H9 (cell line): ENCODE measurements at regions not wholly inside any gene's neighbourhood (a gene's known extent, or its start where the extent isn't known, plus 50 kb on each side); places are given as distances from the start of the nearest gene placed in this dataset.

Source experiments
- DNase-seq: peaks from one replicate; pipeline ENCODE4 v3.0.0-alpha.2; 2017
- H2AFZ ChIP-seq: one replicate; pipeline ENCODE4 v1.6.1; 2013; ENCODE audit warnings: mild to moderate bottlenecking, low read length, control low read depth, moderate library complexity
- H2AK5ac ChIP-seq: 2 replicates; pipeline ENCODE4 v1.6.1; 2013; ENCODE audit warnings: low read length, control low read depth, mixed read lengths; ENCODE audit not compliant: insufficient read length
- H2BK120ac ChIP-seq: one replicate; pipeline ENCODE4 v1.6.1; 2013; ENCODE audit warnings: low read depth, mild to moderate bottlenecking, low read length, control low read depth, inconsistent platforms; ENCODE audit not compliant: poor library complexity, severe bottlenecking
- H2BK12ac ChIP-seq: 2 replicates; pipeline ENCODE4 v1.6.1; 2013; ENCODE audit warnings: low read length, control low read depth, mixed read lengths, low read depth; ENCODE audit not compliant: insufficient read length
- H2BK15ac ChIP-seq: 2 replicates; pipeline ENCODE4 v1.6.1; 2013; ENCODE audit warnings: low read depth, low read length, control low read depth
- H2BK20ac ChIP-seq: one replicate; pipeline ENCODE4 v1.6.1; 2013; ENCODE audit warnings: low read depth, mild to moderate bottlenecking, low read length, control low read depth, inconsistent platforms; ENCODE audit not compliant: poor library complexity, severe bottlenecking
- H2BK5ac ChIP-seq: 2 replicates; pipeline ENCODE4 v1.6.1; 2013; ENCODE audit warnings: low read length, control low read depth, mixed read lengths; ENCODE audit not compliant: insufficient read length
- H3K14ac ChIP-seq: 2 replicates; pipeline ENCODE4 v1.6.1; 2013; ENCODE audit warnings: low read length, control low read depth; ENCODE audit not compliant: insufficient read depth
- H3K18ac ChIP-seq: 2 replicates; pipeline ENCODE4 v1.6.1; 2013; ENCODE audit warnings: low read depth, mild to moderate bottlenecking, mixed read lengths, low read length, control low read depth; ENCODE audit not compliant: insufficient read length
- H3K23ac ChIP-seq: 2 replicates; pipeline ENCODE4 v1.6.1; 2013; ENCODE audit warnings: low read length, control low read depth, mixed read lengths, low read depth; ENCODE audit not compliant: insufficient read length
- H3K23me2 ChIP-seq: 2 replicates; pipeline ENCODE4 v1.6.1; 2013; ENCODE audit warnings: low read depth, mild to moderate bottlenecking, mixed read lengths, low read length, control low read depth; ENCODE audit not compliant: insufficient read length, poor library complexity, severe bottlenecking
- H3K27ac ChIP-seq: 2 replicates; pipeline ENCODE4 v1.5.1; 2013; ENCODE audit warnings: low read length, control low read depth, mixed read lengths, low read depth; ENCODE audit not compliant: insufficient read length
- H3K27me3 ChIP-seq: 2 replicates; pipeline ENCODE4 v1.6.1; 2013; ENCODE audit warnings: low read length, control low read depth, inconsistent platforms; ENCODE audit not compliant: insufficient read depth
- H3K4ac ChIP-seq: 2 replicates; pipeline ENCODE4 v1.6.1; 2013; ENCODE audit warnings: low read depth, mild to moderate bottlenecking, control low read depth, inconsistent platforms, low read length, moderate library complexity
- H3K4me1 ChIP-seq: 2 replicates; pipeline ENCODE4 v1.6.1; 2013; ENCODE audit warnings: low read length, control low read depth, inconsistent platforms; ENCODE audit not compliant: insufficient read depth
- H3K4me2 ChIP-seq: 2 replicates; pipeline ENCODE4 v1.6.1; 2013; ENCODE audit warnings: low read length, control low read depth, mixed read lengths; ENCODE audit not compliant: insufficient read length, insufficient read depth
- H3K56ac ChIP-seq: 2 replicates; pipeline ENCODE4 v1.6.1; 2013; ENCODE audit warnings: low read depth, mild to moderate bottlenecking, mixed read lengths, low read length, control low read depth; ENCODE audit not compliant: insufficient read length
- H3K79me1 ChIP-seq: 2 replicates; pipeline ENCODE4 v1.6.1; 2013; ENCODE audit warnings: low read depth, mild to moderate bottlenecking, moderate library complexity, low read length, control low read depth, inconsistent platforms; ENCODE audit not compliant: insufficient read depth, poor library complexity, severe bottlenecking
- H3K79me2 ChIP-seq: 2 replicates; pipeline ENCODE4 v1.6.1; 2013; ENCODE audit warnings: low read length, control low read depth, inconsistent platforms; ENCODE audit not compliant: insufficient read depth
- H3K9ac ChIP-seq: 2 replicates; pipeline ENCODE4 v1.6.1; 2013; ENCODE audit warnings: low read length, control low read depth, mixed read lengths; ENCODE audit not compliant: insufficient read length; ENCODE audit errors: extremely low read depth
- H3K9me3 ChIP-seq: one replicate; pipeline ENCODE4 v1.6.1; 2013; ENCODE audit warnings: low read depth, low read length, inconsistent platforms; ENCODE audit not compliant: control insufficient read depth
- H3T11ph ChIP-seq: one replicate; pipeline ENCODE4 v1.6.1; 2013; ENCODE audit warnings: mild to moderate bottlenecking, low read length, control low read depth, inconsistent platforms
- H4K20me1 ChIP-seq: one replicate; pipeline ENCODE4 v1.6.1; 2013; ENCODE audit not compliant: control insufficient read depth, insufficient read length, insufficient read depth
- H4K5ac ChIP-seq: 2 replicates; pipeline ENCODE4 v1.6.1; 2013; ENCODE audit warnings: low read depth, mild to moderate bottlenecking, mixed read lengths, low read length, control low read depth; ENCODE audit not compliant: insufficient read length
- H4K8ac ChIP-seq: replicated peaks from 2 replicates; pipeline ENCODE4 v1.6.1; 2013; ENCODE audit warnings: low read length, control low read depth, mixed read lengths, low read depth; ENCODE audit not compliant: insufficient read length
- H4K91ac ChIP-seq: 2 replicates; pipeline ENCODE4 v1.6.1; 2013; ENCODE audit warnings: low read depth, mild to moderate bottlenecking, moderate library complexity, mixed read lengths, low read length, control low read depth; ENCODE audit not compliant: insufficient read length
- H3K27ac Mint-ChIP-seq, 3 experiments: 2 replicates in 2 of 3; 3 replicates in 1 of 3; pipeline ENCODE4 v1.8.0; 2020 to 2021; ENCODE audit warnings: mixed read lengths in 3 of 3, mild to moderate bottlenecking in 1 of 3, moderate library complexity in 1 of 3
- H3K27me3 Mint-ChIP-seq: 2 replicates; pipeline ENCODE4 v1.8.0; 2021; ENCODE audit warnings: low read depth, mild to moderate bottlenecking, moderate library complexity, mixed read lengths
- H3K36me3 Mint-ChIP-seq, 3 experiments: 2 replicates in 2 of 3; 3 replicates in 1 of 3; pipeline ENCODE4 v1.8.0; 2020 to 2021; ENCODE audit warnings: low read depth in 3 of 3, mixed read lengths in 3 of 3; ENCODE audit not compliant: insufficient read depth in 1 of 3
- H3K4me1 Mint-ChIP-seq, 2 experiments: 2 replicates each; pipeline ENCODE4 v1.8.0; 2020; ENCODE audit warnings: mixed read lengths in 2 of 2
- H3K4me3 Mint-ChIP-seq, 2 experiments: 2 replicates in 1 of 2; 3 replicates in 1 of 2; pipeline ENCODE4 v1.8.0; 2020 to 2021; ENCODE audit warnings: mild to moderate bottlenecking in 2 of 2, mixed read lengths in 2 of 2, moderate library complexity in 1 of 2
- H3K9me3 Mint-ChIP-seq, 2 experiments: 2 replicates in 1 of 2; 3 replicates in 1 of 2; pipeline ENCODE4 v1.8.0; 2020; ENCODE audit warnings: mild to moderate bottlenecking in 2 of 2, mixed read lengths in 2 of 2, moderate library complexity in 1 of 2
- CTCF ChIP-seq: fragments of 200-600 bp; sonication (generic); conservative IDR thresholded peaks from 3 replicates; pipeline ENCODE4 v1.8.0; 2021; ENCODE audit warnings: antibody characterized with exemption, mild to moderate bottlenecking
- WGBS: extraction: QIAGEN DNeasy Blood & Tissue Kit; methylation state at CpG from one replicate; pipeline ENCODE4 v1.1.7; 2013; ENCODE audit warnings: missing lambda C conversion rate, low lambda C conversion rate, mixed read lengths; ENCODE audit not compliant: insufficient read length; ENCODE audit errors: extremely low coverage; 5-methylcytosine and 5-hydroxymethylcytosine counted together

- no peak overlapping the region for H3K27ac Mint-ChIP-seq
Observed at GRCh38 chr4:13024147-13025105, 459.7 kb downstream of the RAB28 start.

More at GRCh38 chr4:13024147-13025105, 459.7 kb downstream of the RAB28 start:
- TF ChIP-seq CTCF, result no peak
- no peaks in the 10 kb centered on the region for H3K79me1 ChIP-seq
- Mint-ChIP-seq H3K4me1 (no peaks in the 10 kb centered on the region), H3K9me3 (no peaks in the 10 kb centered on the region), H3K4me3 (no peak overlapping the region), H3K36me3 (no peaks in the 10 kb centered on the region), H3K27me3 (no peaks in the 10 kb centered on the region)
- no peak overlapping the region for H2BK120ac ChIP-seq
- no peak overlapping the region for H3K4ac ChIP-seq
- no peak overlapping the region for H3T11ph ChIP-seq
- no peak overlapping the region for H3K56ac ChIP-seq
- no peaks in the 10 kb centered on the region for H3K23me2 ChIP-seq
- H3K14ac ChIP-seq, result no peak overlapping the region
- H4K8ac ChIP-seq, result no peak overlapping the region
- no peak for DNase-seq
- H3K9ac ChIP-seq, result no peak overlapping the region
- H3K23ac ChIP-seq, result no peak overlapping the region
- no peaks in the 10 kb centered on the region for H3K79me2 ChIP-seq
- H2AK5ac ChIP-seq, result no peak overlapping the region
- H3K18ac ChIP-seq, result no peak overlapping the region
- H2BK15ac ChIP-seq, result no peak overlapping the region
- H4K5ac ChIP-seq, result no peak overlapping the region
- no peaks in the 10 kb centered on the region for H4K20me1 ChIP-seq
- no peaks in the 10 kb centered on the region for H3K27me3 ChIP-seq
- no peak overlapping the region for H4K91ac ChIP-seq
- no peak overlapping the region for H2BK5ac ChIP-seq
- no peak overlapping the region for H2AFZ ChIP-seq
- no CpG with 5 or more reads among the region's 7 CpGs for WGBS
- H3K4me2 ChIP-seq, result no peak overlapping the region
- H3K9me3 ChIP-seq, result no peaks in the 10 kb centered on the region
- H3K4me1 ChIP-seq, result no peaks in the 10 kb centered on the region
- H2BK20ac ChIP-seq, result no peak overlapping the region
- H2BK12ac ChIP-seq, result no peak overlapping the region
- H3K27ac ChIP-seq, result no peak overlapping the region
